GM12872 (cell line): ENCODE measurements at regions not wholly inside any gene's neighbourhood (a gene's known extent, or its start where the extent isn't known, plus 50 kb on each side); places are given as distances from the start of the nearest gene placed in this dataset.

Experiments
- TF ChIP-seq, protein P1 (sequence below): IDR thresholded peaks from 3 replicates; pipeline ENCODE4 v1.5.1; 2011; ENCODE audit warnings: low read depth, mild to moderate bottlenecking, low read length, moderate library complexity; ENCODE audit not compliant: insufficient read depth

DNA sequence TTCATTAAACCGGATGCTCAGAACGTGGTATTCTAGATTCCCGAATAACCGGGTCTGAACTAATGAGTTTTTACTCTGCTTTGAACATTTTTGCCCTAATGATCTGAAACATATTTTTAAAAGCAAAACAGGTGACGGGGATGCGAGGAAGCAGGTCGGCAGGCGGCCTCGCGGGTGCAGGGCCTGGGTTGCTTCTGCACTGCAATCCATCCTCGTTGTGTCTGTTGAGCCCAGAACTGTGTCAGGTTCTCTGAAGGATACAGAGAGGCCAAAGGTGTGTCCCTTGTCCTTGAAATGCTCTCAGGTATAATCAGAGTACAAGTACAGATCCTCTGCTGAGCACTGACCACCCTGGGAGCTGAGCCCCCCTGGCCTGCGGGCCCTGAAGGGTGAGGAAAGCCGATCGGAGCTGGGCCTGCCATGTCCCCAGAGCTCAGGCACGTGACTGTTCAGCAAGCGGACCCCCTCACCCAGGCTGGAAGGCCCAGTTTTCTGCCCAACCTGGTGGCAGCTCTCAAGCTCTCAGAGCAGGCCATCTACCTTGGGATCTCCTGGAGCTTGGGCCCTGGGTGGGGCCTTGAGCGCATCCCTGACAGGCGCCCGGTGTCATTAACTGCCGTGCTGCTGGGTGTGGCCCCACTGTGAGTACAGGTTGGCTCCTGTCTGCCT lies 151.8 kb downstream of the OLFM1 start:
- TF ChIP-seq, protein P1, sequence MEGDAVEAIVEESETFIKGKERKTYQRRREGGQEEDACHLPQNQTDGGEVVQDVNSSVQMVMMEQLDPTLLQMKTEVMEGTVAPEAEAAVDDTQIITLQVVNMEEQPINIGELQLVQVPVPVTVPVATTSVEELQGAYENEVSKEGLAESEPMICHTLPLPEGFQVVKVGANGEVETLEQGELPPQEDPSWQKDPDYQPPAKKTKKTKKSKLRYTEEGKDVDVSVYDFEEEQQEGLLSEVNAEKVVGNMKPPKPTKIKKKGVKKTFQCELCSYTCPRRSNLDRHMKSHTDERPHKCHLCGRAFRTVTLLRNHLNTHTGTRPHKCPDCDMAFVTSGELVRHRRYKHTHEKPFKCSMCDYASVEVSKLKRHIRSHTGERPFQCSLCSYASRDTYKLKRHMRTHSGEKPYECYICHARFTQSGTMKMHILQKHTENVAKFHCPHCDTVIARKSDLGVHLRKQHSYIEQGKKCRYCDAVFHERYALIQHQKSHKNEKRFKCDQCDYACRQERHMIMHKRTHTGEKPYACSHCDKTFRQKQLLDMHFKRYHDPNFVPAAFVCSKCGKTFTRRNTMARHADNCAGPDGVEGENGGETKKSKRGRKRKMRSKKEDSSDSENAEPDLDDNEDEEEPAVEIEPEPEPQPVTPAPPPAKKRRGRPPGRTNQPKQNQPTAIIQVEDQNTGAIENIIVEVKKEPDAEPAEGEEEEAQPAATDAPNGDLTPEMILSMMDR, result no peak

DNA sequence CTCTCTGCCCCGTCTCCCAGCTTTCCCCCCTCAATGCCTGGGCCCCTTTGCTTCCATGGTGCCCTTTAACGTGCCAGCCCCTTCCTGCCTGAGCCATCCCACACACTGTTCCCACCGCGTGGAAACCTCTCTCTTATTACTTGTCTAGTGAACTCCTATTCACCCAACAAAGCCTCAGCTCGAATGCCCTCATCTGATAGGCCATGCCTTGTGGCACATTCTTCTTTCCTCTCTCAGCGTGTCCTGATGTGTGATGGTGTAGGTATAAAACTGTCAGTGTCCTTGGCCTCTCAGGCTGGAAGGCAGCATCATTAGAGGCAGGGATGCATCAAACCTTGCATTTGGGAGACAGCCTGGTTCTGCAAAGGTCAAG lies 152.3 kb downstream of the OLFM1 start:
- TF ChIP-seq, protein P1, result no peak

DNA sequence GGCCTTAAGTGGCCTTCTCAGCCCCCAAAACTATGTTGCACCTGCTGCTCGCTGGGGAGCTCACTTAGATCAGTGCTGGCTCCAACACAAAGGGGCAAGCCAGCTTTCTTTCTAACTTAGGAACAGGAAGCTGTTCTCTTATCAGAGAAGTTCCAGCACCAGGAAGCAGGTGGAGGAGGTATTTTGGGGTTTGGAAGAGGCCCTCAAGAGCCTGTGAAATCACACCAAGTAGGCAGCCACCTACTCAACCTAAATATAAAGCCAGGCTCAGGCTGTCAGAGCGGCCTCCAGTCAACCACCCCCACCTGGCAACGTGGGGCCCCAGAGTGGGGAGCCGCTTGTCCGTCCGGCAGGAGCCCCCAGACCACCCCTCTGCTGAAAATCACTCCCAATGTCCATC lies 152.8 kb downstream of the OLFM1 start:
- TF ChIP-seq, protein P1, result no peak

DNA sequence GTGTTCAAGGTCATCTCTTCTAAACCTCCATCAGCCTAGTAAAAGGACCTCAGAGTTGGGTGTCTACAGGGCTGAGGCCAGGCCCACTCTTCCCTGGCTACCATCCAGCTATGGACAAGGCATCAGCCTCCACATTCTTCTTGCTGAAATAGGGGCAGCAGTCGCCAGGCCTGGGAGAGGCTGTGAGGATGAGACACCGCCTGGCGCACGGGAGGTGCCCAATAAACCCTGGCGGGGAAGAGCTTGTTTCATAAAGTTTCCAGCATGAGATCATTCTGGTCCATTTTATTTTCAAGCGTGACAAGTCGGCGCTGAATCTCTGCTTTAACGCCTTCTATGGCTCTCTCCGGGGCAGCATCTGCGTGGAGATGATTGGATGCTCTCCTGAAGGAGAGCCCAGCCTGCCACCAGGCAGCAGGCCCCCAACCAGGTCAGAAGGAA lies 153.4 kb downstream of the OLFM1 start:
- TF ChIP-seq, protein P1, result no peak

DNA sequence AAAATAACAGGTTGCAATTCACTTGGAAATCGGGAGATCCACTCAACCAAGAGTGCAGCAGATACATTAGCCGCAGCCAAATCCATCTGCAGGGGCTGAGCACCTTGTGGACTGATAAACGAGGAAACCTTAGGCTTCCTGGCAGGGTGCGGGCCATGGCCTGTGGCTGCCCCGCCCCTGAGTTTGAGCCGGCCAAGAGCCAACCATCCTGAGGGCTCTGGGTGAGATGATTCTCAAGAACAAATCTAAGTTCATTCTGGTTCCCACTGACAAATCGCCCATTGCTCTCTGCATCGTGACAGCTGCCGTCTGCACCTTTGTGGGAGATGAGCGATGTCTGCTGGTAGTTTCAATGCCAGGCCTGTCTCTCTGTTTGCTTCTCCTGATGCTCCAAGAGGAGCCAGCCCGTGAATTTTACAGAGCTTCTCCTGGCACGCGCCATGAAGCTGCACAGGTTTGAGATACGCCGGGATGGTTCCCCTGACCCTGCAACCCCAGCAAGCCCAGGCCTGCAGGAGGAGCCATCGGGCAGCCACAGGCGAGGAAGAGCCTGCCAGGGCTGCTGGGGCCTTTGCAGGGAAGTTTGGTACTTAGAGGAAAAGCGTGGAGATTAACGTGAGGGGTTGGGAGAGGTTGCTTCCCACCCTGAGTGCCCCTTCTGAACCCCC lies 154.0 kb downstream of the OLFM1 start:
- TF ChIP-seq, protein P1, result no peak

DNA sequence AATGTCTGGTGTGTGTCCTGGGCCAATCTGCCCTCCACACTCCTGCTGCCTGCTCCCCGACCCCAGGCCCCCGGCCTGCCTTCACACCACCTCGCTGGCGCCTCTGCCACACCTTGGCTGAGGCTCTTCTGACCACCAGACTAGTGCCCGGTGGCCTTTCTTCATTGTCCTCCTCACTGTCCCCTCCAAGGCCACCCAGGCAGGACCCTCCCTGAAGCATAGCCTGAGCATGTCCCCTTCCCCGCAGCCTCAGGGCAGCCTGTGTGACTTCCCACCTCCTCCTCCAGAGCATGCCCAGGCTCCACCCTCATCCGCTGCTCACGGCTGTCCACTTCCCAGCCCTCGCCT lies 154.6 kb downstream of the OLFM1 start:
- TF ChIP-seq, protein P1, result no peak

DNA sequence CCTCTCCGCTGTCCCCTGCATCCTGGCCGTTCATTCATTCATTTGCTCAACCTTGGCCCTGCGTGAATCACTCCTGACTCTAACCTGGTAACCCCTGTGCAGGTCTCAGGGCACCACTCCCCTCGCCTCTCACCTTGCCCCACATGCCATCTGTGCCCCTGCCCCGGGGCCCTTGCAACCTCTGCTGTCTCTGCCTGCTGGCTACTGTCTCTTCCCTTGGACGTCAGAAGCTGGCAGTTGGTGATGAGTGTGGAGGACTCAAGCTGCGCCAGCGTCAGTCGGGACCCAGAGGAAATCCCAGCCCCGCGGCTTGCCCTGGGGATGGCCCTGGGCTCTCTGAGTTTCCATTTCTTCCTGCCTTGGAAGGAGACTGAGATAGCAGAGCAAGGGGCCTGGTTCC lies 154.9 kb downstream of the OLFM1 start:
- TF ChIP-seq, protein P1, result no peak
